ENCODE measurements at regions not wholly inside any gene's neighbourhood (a gene's known extent, or its start where the extent isn't known, plus 50 kb on each side); places are given as distances from the start of the nearest gene placed in this dataset.

DNA sequence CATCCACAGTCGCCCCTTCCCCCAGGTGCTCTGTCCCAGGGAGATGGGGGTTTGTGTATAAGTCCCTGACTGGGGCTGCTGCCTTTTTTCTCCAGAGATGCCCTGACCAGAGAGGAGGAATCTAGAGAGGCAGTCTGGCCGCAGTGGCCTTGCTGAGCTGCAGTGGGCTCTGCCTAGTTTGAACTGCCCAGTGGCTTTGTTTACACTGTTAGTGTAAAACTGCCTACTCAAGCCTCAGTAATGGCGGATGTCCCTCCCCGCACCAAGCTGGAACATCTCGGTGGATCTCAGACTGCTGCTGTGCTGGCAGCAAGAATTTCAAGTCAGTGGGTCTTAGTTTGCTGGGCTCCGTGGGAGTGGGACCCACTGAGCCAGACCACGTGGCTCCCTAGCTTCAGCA is 102.6 kb upstream of the GIMD1 start:
- TF ChIP-seq, protein P1, sequence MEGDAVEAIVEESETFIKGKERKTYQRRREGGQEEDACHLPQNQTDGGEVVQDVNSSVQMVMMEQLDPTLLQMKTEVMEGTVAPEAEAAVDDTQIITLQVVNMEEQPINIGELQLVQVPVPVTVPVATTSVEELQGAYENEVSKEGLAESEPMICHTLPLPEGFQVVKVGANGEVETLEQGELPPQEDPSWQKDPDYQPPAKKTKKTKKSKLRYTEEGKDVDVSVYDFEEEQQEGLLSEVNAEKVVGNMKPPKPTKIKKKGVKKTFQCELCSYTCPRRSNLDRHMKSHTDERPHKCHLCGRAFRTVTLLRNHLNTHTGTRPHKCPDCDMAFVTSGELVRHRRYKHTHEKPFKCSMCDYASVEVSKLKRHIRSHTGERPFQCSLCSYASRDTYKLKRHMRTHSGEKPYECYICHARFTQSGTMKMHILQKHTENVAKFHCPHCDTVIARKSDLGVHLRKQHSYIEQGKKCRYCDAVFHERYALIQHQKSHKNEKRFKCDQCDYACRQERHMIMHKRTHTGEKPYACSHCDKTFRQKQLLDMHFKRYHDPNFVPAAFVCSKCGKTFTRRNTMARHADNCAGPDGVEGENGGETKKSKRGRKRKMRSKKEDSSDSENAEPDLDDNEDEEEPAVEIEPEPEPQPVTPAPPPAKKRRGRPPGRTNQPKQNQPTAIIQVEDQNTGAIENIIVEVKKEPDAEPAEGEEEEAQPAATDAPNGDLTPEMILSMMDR (conservative IDR thresholded peaks at IDR 0.05; ENCODE audit: low read depth, low read length), result no peak
- no peak for TF ChIP-seq EZH2 (IDR thresholded peaks at IDR 0.05; ENCODE audit: borderline replicate concordance, low read depth, low read length, poor library complexity, severe bottlenecking)
